OCI-M1 (cell line): ENCODE measurements at regions not wholly inside any gene's neighbourhood (a gene's known extent, or its start where the extent isn't known, plus 50 kb on each side); places are given as distances from the start of the nearest gene placed in this dataset.
A peak's percentile ranks its signal among the peaks of the same experiment; 100 is the strongest.
"Not testable (repeated sequence)": the region's sequence is repeated elsewhere in the genome, so short reads cannot be mapped to it uniquely, and the experiment has no call there.

ENCODE experiments used
- DNase-seq: peaks from one replicate; lab custom pipeline; 2025; lab: John Stamatoyannopoulos, UW

DNA sequence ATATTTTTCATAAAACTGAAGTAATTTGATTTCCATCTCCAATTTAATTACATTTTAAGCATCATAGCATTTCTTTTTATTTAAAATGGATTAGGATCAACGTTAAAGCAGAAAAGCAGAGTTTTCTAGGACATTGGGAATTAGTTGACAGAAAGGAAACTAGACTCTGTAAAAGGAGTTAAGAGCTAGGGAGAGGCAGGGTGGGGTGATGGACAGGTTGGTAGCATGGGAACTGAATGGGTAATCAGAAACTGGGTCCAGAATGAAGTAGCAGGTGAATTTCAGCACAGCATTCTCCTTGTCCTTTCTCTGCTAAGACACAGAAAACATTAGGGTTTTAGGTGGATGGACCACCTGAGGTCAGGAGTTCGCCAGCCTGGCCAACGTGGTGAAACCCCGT lies 97.6 kb downstream of the ANAPC4 start:
- no peak for DNase-seq

DNA sequence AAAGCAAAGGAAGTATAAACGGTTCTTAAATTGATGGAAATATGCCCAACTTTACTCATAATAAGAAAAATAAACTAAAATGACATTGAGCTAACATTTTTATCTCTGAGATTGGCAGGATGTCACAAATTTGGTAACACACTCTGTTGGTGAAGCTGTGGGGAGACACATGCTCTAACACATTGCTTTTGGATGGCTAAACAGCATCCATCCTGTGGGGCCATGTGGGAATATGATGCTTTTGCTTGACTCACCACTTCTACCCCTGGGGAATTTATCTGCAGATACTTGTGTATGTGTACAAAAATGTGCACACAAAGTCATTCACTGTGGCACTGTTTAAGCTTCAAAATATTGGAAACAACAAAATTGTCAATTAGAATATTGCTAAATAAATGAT lies 100.2 kb downstream of the ANAPC4 start:
- DNase-seq, result no peak

DNA sequence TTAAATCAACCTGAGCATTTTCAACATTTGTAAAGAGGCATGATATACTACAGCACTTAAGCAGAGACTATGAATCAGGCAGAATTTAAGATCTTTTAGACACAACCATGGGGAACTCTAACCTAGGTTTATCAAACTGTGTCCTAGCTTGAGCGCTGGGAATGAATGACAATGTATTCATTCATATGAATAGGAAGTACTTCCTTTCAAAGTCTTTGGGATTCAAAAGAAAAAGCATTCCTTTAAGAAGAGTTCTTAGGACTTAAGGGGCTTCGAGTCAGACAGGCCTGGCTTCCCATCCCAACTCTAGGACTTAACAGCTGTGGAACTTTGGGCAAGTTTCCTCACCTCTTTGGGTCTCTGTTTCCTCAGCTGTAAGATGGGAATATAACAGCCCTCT lies 104.6 kb downstream of the ANAPC4 start:
- no peak for DNase-seq

DNA sequence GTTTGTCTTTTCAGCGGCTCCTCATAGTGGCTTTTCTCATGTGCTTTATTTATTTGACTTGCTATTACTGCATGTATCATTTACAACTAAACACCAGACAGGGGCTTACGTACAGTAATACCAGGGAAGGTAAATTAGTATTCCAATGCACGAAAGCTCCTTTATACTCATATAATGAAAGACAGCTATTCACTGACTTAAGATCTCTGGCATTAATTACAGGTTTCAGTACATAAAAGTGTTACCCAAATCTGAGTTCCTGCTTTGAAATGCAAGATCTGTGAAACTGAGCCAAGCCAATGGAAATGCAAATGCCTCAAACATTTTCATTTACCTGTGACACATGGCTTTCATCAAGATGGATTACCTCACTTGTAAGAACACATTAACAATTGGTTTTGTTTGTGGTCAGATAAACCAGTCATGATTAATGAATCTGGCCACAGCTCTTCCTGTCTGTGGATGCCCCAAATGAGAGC lies 107.2 kb downstream of the ANAPC4 start:
- no peak for DNase-seq

DNA sequence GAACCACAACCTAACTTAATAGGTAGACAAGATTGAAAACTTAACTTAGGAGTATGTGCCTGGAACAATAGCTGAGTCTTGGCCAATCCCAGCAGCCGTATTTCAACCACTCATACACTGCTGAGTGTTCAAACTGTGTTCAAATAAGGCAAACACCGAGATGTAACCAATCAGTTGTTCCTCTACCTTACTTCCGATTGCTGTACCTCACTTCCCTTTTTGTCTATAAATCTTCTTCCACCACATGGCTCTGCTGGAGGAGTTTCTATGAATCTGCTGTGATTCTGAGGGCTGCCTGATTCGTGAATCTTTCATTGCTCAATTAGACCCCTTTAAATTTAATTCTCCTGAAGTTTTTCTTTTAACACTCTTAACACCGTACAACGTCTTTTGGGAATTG lies 108.0 kb downstream of the ANAPC4 start:
- peak; percentile 53 for DNase-seq

DNA sequence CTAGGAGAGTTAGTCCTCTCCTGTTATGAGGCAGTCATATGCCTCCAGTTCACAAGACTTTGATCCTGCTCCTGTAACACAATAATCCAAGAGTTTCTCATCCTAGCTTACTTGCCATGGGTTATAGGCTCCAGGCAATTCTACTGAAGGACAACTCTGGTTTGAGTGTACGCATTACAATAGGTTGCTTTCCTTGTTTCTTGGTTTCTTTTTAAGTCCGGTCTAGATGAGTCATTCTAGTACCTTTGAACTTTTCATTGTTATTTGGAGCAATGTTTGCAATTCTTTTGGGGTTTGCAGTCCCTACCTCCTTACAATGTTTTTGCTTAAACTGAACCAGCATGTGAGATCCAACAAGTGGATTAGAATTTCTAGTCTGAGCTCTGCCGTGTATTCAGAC lies 109.1 kb downstream of the ANAPC4 start:
- no peak for DNase-seq

DNA sequence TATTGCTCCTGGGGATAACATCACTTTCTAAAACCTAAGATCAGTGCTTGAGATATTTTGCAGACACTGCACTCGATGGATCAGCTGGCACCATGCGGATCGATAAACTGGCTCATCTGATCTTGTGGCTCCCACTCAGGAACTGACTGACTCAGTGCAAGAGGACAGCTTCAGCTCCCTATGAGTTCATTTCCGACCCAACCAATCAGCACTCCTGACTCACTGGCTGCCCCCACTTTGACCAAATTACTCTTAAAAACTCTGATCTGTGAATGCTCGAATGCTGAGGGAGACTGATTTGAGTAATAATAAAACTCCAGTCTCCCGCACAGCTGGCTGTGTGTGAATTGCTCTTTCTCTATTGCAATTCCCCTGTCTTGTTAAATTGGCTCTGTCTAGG lies 110.1 kb downstream of the ANAPC4 start:
- DNase-seq, result no peak

DNA sequence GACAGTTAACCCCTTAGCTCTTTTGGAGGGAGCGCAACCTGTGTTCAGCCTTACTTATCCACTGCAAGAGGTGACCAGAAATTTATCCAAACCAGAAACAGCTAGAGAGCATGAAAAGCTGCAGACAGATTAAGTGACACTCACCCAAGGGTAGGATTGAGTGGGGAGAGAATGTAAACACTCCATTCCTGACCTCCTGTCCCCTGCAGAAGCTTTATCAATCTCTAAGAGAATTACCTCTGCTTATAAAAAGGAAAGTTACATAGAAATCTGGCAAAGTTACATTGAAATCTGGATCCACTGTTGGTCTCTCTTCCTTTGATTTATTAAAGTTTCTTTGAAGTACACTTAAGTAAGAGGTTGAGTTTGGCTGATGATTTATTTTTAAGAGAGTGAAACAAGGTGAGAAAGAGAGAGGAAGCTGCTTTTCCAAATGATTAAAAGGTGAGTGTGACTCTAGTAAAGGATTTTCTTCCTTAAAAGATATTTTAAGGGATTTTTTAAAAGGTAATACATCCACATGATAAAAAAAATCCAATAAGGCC lies 112.3 kb downstream of the ANAPC4 start:
- DNase-seq, result no peak

DNA sequence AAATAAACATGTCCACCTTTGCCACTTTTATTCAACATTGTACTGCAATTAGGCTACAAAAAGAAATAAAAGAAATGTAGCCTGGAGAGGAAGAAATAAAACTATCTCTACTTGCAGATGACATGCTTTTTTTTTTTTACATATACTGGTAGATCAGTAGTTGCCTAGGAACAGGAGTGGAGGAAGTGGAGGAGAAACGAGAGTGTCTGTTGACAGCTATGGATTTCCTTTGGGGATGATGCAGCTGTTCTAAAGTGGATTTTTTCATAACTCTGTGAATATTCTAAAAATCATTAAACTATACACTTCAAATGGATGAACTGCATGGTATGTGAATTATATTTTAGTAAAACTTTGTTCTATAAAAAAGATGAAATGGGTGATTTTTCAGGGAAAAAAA lies 116.4 kb downstream of the ANAPC4 start:
- no peak for DNase-seq

DNA sequence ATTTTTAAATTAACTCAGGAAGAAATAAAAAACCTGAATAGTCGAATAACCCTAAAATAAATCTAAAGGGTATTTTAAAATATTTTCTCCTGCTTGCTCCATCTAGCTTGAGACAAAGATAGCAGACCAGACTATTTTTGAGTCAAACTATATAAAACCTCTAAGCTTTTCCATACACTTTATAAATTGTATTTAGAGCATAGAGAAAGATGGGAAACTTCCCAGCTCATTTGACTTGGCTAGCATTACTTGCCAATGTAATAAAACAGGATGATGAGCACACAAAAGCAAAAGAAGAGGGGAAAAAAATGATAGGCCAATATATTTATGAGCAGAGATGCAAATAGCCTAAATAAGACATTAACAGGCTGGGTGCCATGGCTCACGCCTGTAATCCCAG lies 117.1 kb downstream of the ANAPC4 start:
- no peak for DNase-seq

DNA sequence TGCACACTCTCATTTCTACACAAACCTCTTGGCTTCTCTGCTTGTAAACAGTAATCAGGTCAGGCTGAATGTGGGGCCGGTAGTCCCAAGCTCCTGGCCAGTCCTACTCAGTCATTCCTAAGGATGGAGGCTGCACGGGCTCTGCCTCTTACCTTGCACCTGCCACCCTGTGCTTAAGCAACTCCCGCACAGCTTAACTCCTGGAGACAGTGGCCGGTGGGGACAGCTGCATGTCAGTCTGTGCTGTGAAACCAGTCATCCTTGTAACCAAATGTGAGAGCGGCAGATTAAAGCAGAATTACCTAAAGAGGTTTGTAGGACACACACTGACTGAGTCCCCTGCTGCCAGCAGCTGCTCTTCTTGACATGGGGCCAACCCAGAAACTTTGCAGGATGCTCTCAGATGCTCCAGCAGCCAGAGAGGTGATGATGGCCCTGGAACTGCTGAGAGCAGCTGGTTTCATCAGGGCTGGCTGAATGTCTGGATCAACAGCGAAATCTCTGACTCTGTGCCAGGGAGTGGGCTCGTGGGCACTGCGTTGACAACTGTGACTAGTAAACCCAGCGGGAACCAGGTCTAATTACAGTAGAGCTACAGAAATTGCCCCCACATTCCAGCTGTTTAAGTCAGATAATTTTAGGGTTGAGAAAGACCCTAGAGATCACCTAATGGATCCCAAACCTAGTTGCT lies 123.7 kb downstream of the ANAPC4 start:
- no peak for DNase-seq

DNA sequence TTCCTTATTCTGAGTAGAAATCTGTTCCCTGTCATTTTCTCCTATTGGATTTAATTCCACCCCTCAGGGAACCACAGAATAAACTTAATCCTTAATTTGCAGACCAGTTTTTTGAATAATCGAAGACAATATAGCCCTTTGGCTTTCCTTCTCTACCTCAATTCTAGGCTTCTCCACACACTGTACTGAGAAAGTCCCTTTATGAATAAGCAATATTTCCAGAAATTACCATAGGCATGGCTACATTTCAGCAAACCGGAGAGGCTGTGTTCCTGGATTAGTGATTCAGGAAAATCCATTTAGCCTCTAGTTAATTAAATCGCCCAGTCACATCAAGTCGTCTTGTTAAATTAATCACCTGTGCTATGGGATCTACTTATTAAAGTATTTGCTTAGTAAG lies 125.1 kb downstream of the ANAPC4 start:
- no peak for DNase-seq

DNA sequence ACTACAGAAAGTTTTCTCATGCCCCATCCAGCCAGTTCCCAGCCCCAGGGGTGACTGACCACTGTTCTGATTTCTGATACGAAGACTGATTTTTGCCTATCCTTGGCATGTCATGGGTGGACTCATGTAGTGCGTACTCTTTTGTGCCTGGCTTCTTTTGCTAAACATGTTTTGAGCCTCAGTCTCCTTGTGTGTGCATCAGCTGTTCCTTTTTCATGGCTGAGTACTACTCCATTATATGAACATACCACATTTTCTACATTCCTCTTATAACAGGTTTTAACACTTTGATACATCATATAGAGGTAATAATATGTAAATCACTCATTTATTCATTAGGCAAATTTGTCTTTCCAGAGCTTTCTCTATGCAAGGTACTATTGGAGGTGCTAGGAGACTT lies 126.7 kb downstream of the ANAPC4 start:
- no peak for DNase-seq

DNA sequence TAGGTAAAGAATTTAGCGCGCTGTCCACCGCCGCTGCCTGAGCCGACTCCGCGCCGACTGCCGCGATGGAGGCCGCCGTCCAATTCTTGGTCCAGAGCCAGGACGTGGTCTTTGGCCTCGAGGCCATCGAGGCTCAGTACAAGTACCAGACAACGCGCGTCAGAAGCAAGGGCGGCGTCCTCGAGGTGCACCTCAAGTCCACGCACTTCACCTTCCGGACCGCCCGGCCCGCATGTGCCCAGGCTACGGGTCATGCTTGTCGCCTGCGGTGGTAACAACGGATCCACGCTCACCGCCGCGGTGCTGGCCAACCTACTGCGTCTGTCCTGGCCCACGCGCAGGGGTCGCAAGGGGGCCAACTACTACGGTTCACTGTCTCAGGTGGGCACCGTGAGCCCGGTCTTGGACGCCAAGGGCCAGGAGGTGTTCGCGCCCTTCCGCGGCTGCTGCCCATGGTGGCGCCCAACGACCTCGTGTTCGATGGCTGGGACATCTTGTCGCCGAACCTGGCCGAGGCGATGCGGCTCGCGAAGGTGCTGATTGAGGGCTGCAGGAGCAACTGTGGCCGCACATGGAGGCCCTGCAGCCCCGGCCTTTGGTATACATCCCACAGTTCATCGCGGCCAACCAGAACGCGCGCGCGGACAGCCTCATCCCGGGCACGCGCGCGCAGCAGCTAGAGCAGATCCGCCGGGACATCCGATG lies 128.0 kb downstream of the ANAPC4 start:
- no peak for DNase-seq

DNA sequence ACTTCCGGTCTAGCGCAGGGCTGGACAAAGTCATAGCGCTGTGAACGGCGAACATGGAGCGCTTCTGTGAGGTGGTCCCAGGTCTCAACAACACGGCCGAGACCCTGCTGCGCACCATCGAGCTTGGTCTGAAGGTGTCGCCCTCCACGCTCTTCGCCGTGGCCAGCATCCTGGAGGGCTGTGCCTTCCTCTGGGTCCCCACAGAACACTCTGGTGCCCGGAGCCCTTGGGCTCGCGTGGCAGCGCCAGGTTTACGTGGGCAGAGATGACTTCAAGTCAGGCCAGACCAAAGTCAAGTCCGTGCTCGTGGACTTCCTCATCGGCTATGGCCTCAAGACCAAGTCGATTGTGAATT lies 128.6 kb downstream of the ANAPC4 start:
- DNase-seq, result no peak

DNA sequence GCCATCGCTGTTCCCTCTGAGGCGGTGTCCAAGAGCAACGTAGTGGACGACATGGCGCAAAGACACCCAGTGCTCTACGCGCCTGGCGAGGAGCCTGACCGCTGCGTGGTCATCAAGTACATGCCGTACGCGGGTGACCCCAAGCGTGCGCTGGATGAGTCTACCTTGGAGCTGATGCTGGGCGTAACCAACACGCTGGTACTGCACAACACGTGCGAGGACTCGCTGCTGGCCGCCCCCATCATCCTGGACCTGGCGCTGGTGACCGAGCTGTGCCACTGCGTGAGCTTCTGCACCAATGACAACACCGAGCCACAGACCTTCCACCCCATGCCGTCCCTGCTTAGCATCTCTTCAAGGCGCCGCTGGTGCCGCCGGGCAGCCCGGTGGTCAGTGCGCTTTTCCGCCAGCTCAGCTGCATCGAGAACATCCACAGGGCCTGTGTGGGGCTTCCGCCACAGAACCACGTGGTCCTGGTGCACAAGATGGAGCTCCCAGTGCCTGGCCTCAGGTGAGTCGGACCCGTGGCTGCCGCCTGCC lies 129.0 kb downstream of the ANAPC4 start:
- DNase-seq, result no peak

DNA sequence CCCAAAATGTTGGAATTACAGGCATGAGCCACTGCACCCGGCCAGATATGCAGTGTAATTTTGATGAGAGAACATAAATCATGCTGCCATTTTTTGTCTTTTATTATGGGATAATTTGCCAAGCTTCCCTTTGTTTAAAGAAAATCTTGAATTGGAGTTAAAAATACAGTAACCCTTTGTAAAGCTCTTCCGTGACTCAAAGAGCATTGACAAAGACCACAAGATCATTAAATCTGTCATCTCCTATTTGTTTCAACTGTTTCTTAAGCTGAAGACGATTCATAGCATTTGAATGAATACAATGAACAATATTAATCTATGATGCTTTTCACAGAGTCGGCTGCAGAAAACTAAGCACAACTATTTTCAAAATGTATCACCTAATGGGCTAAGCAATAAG lies 132.6 kb downstream of the ANAPC4 start:
- DNase-seq, result no peak

DNA sequence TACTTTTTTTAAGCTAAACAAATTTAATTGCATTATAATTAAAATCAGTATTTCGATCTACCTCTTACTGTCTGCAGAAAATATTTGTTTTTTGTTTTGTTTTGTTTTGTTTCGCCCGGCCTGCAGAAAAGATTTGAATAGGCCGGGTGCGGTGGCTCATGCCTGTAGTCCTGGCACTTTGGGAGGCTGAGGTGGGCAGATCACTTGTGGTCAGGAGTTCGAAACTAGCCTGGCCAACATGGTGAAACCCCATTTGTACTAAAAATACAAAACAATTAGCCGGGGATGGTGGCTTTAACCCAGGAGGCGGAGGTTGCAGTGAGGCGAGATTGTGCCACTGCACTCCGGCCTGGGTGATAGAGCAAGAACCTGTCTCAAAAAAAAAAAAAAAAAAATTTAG lies 134.8 kb downstream of the ANAPC4 start:
- not testable (repeated sequence) for DNase-seq

DNA sequence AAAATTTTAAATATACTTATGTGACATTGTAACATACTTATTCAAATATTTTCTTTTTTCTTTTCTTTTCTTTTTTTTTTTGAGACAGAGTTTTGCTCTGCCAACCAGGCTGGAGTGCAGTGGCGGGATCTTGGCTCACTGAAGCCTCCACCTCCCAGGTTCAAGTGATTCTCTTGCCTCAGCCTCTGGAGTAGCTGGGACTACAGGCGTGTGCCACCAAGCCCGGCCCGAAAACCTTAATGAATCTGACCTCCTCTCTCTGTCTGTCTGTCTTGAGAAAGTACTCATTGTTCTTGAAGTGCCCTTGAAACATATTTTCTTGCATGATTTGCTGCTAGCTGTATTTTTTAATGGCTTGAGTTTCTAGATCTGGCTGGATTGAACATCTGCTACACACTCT lies 136.8 kb downstream of the ANAPC4 start:
- no peak for DNase-seq

DNA sequence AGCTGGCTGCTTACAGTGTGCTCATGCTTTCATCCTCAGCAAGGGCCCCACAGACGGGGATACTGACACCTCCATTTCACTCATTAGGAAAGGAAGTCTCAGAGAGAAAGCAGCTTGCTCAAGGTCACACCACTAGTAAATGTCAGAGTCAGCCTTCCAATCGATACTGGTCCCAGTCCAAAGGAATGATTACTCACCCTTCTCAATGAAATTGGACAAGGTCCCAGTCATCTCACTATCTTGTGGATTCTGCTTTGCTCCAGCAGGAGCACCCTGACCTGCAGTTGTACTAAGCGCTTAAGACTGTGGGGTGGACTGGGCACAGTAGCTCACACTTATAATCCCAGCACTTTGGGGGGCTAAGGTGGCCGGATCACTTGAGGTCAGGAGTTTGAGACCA lies 132.2 kb upstream of the SLC34A2 start:
- no peak for DNase-seq

DNA sequence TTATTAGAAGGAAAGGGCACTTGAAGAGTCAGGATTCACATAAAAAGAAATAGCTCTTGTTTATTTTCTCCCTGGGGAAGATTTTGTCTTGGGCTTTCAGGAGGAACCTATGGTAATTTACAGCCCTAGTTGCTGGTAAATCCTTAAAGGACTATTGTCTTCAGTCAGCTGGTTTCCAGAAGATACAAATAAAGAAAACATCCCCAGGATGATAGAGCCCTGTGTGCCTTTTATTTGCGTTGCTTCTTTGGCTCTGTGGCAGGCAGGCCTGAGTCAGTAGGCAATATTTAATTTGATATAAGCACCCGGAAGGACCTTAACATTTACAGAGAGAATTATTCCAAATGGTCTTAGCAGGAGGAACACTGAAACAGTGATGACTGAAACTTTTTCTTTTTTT lies 131.0 kb upstream of the SLC34A2 start:
- no peak for DNase-seq

DNA sequence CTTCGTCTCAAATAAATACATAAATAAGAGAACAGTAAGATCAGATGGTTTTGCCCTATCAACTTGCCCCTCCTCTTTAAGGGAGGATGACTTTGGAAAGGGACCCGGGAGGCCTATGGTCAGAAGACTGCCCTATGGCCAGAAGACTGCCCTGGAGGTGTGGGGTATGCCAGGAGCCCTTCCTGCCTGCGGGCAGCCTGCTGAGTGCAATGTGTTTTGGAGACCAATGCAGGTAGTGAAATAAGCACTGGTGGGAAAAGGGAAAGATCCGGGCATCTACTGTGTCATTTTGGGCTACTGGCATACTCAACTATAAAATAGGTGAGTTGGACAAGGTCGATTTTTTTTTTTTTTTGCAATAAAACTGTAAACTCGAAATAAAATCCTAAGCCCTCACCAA lies 129.8 kb upstream of the SLC34A2 start:
- no peak for DNase-seq

DNA sequence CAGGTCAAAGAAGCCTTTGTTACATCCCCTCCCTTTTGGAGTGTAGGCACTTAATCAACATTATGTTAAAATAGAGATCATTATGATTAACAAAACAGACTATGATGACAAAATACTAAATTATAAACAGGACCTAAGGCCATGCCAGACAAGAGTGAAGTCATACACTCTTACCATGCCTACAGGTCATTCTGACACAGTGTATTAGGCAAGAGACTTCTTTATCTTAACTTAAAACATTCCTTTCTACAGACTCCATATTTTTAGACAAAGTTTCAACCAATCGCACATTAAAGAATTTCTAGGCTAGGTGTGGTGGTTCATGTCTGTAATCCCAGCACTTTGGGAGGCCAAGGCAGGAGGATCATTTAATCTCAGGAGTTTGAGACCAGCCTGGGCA lies 128.6 kb upstream of the SLC34A2 start:
- DNase-seq, result no peak
